ENCODE measurements at regions not wholly inside any gene's neighbourhood (a gene's known extent, or its start where the extent isn't known, plus 50 kb on each side); places are given as distances from the start of the nearest gene placed in this dataset.

GRCh38 chr1:61533546-61533945 lies 191.4 kb downstream of the TM2D1 start:
- Histone ChIP-seq H3K9ac (ENCODE audit: insufficient read depth, low read depth, low read length) (no peak overlapping the region), H3K4me3 (replicated peaks in 1 of 3; ENCODE audit: insufficient read depth in 1 of 3, low read depth in 2 of 3, low read length in 3 of 3) (no peak overlapping the region), H3K9me3 (ENCODE audit: low read length) (no peaks in the 10 kb centered on the region), H3K27ac (ENCODE audit: extremely low read length, insufficient read depth, low read length) (no peak overlapping the region), H3K36me3 (replicated peaks in 1 of 2; ENCODE audit: control insufficient read depth in 1 of 2, insufficient read depth in 2 of 2, low read length in 2 of 2) (no peaks in the 10 kb centered on the region), H3K27me3 (ENCODE audit: control insufficient read depth in 1 of 2, insufficient read depth in 2 of 2, low read length in 2 of 2) (peaks cover 0 to 3% of the 10 kb centered on the region in 2 experiments; a peak in 2 of 5 replicates), H4K20me1 (ENCODE audit: insufficient read depth, low read length) (no peaks in the 10 kb centered on the region), H3K4me2 (ENCODE audit: low read depth, low read length) (no peak overlapping the region), H2AFZ (ENCODE audit: low read length) (no peak overlapping the region), H3K79me2 (ENCODE audit: insufficient read depth, low read length) (no peaks in the 10 kb centered on the region), H3K4me1 (ENCODE audit: insufficient read depth, low read length) (no peaks in the 10 kb centered on the region)
- DNase-seq (ENCODE audit: low spot score) (no peak), ATAC-seq (no peak), FAIRE-seq (no peak)
- CTCF ChIA-PET (ENCODE audit: low intra/inter-chr PET ratio, low total read pairs): no interaction called here
- in situ Hi-C loops (cut with HindIII; ENCODE audit: extremely low pct_ligation_motif_present, low pct_unique_long_range_greater_than_20kb) (no loop called here), intact Hi-C loops (cut with micrococcal nuclease; ENCODE audit: unreplicated experiment) (no loop called here)
- POLR2A ChIA-PET: no interaction called here
- WGBS (ENCODE audit: low lambda C conversion rate): 5% methylated on average over 1 of the region's 1 CpG
- TF ChIP-seq AHR (CRISPR knock-in tag; IDR thresholded peaks at IDR 0.05) (no peak), ZNF547 (CRISPR knock-in tag; IDR thresholded peaks at IDR 0.05) (no peak), KLF6 (CRISPR knock-in tag; IDR thresholded peaks at IDR 0.05) (no peak), SRF (IDR thresholded peaks at IDR 0.05; ENCODE audit: low read depth, low read length) (no peak), ZNF34 (CRISPR knock-in tag; IDR thresholded peaks at IDR 0.05; ENCODE audit: borderline replicate concordance) (no peak), IRF1 (CRISPR knock-in tag; IDR thresholded peaks at IDR 0.05; ENCODE audit: low read depth) (no peak), CBX1 (IDR thresholded peaks at IDR 0.05; ENCODE audit: low read depth) (no peak), ZNF441 (CRISPR knock-in tag; IDR thresholded peaks at IDR 0.05; ENCODE audit: borderline replicate concordance) (no peak), ZNF331 (CRISPR knock-in tag; IDR thresholded peaks at IDR 0.05) (no peak), ZNF337 (CRISPR knock-in tag; IDR thresholded peaks at IDR 0.05; ENCODE audit: borderline replicate concordance, low read depth) (no peak), HNRNPLL (IDR thresholded peaks at IDR 0.05; ENCODE audit: low read depth, low read length, poor library complexity, severe bottlenecking) (no peak), POLR2G (IDR thresholded peaks at IDR 0.05; ENCODE audit: low read depth, low read length) (no peak), ZNF281 (CRISPR knock-in tag; IDR thresholded peaks at IDR 0.05; ENCODE audit: borderline replicate concordance) (no peak), EEA1 (CRISPR knock-in tag; IDR thresholded peaks at IDR 0.05; ENCODE audit: borderline replicate concordance) (no peak), ZKSCAN5 (CRISPR knock-in tag; IDR thresholded peaks at IDR 0.05) (no peak)
- no TSS peak for BruUV-seq (replicated peaks)

All from HepG2 (cell line).